ENCODE measurements at regions not wholly inside any gene's neighbourhood (a gene's known extent, or its start where the extent isn't known, plus 50 kb on each side); places are given as distances from the start of the nearest gene placed in this dataset.

DNA sequence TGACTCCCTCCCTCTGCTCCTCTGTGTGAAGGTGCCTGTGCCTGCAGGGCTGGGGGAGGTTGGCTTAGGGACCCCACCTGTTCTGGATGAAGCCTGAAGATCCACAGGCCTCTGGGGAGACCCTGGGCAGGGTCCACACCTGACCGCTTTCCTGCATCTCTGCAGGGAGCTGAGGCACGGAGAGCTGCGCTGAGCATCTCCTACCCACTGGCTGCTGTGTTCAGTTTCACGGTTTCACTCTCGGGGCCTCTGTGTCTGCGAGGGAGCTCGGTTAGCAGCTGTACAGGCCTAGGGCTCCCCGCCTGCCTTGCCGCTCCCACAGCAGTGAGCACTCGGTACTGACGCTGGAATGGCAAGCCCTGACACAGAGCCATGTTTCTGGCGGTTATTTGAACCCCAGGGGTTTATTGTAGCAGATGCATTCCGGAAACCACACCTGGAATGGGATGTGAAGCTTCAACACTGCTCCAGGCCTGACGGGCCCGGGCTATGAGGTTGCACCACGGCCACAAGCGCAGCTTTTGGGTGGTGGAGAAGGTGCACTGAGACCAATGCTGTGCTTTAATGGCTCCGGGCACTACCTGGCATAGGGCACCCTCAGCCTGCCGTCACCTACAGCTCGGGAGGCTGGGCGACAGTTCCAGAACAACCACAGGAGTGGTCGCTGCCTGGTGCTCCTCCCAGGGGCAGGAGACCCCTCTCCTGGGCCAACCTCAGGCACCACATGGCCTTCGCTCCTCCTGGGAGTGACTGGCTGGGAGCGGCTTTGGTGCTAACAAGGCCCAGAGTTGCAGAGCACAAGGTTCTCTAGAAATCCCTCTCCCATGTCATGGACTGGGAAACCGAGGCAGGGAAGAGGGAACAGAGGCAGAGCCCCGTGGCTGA, 257.9 kb downstream of the NDUFA10 start:
- Mint-ChIP-seq H3K9me3 (peaks cover 3 to 17% (median 12%) of the 10 kb centered on the region in 7 donors), H3K27ac (no peak overlapping the region), H3K4me1 (no peaks in the 10 kb centered on the region), H3K36me3 (no peaks in the 10 kb centered on the region), H3K4me3 (no peak overlapping the region), H3K27me3 (ENCODE audit: low read depth in 3 of 3) (peaks cover 5 to 21% (median 9%) of the 10 kb centered on the region in 3 donors)
- no peak overlapping the region for H3K4me3 ChIP-seq (replicated peaks in 1 of 3; ENCODE audit: low read depth in 2 of 3, low read length in 3 of 3)
- H4K20me1 ChIP-seq (ENCODE audit: insufficient read depth, low read length) = no peaks in the 10 kb centered on the region
- no peaks in the 10 kb centered on the region for H3K36me3 ChIP-seq (replicated peaks in 1 of 2; ENCODE audit: control insufficient read depth in 1 of 2, insufficient read depth in 2 of 2, low read length in 2 of 2)
- H3K4me1 ChIP-seq (ENCODE audit: control insufficient read depth in 1 of 2, insufficient read depth in 2 of 2, low read length in 2 of 2) = no peaks in the 10 kb centered on the region
- no peak for DNase-seq
- peaks cover 13 to 16% of the 10 kb centered on the region in 2 donors for H3K9me3 ChIP-seq (replicated peaks in 1 of 2; ENCODE audit: control insufficient read depth in 1 of 2, insufficient read depth in 1 of 2, low read length in 2 of 2)
- intact Hi-C loops (cut with micrococcal nuclease) = no loop called here
- H3K27me3 ChIP-seq (ENCODE audit: control insufficient read depth in 2 of 2, insufficient read depth in 2 of 2, low read length in 2 of 2) = no peaks in the 10 kb centered on the region
- WGBS (ENCODE audit: insufficient coverage) = 97% methylated on average over 23 of the region's 26 CpGs
- no peaks in the 10 kb centered on the region for H3K79me2 ChIP-seq (ENCODE audit: insufficient read depth, low read length)
- TF ChIP-seq CTCF (IDR thresholded peaks at IDR 0.05) = no peak
- H2AFZ ChIP-seq (ENCODE audit: insufficient read depth, low read depth, low read length, poor library complexity, severe bottlenecking) = no peak overlapping the region
- H3K4me2 ChIP-seq (replicated peaks; ENCODE audit: extremely low read depth, low read length, poor library complexity, severe bottlenecking) = no peak overlapping the region
- H3K27ac ChIP-seq (ENCODE audit: low read depth in 1 of 2, low read length in 2 of 2) = no peak overlapping the region
- H3K9ac ChIP-seq (ENCODE audit: insufficient read depth, low read length, poor library complexity, severe bottlenecking) = no peak overlapping the region

- Histone ChIP-seq H3K9ac (ENCODE audit: insufficient read depth, low read length, poor library complexity, severe bottlenecking) (no peak overlapping the region), H3K4me1 (ENCODE audit: control insufficient read depth in 1 of 2, insufficient read depth in 2 of 2, low read length in 2 of 2) (no peaks in the 10 kb centered on the region), H3K4me3 (replicated peaks in 1 of 3; ENCODE audit: low read depth in 2 of 3, low read length in 3 of 3) (no peak overlapping the region), H3K27ac (ENCODE audit: low read depth in 1 of 2, low read length in 2 of 2) (no peak overlapping the region), H3K9me3 (replicated peaks in 1 of 2; ENCODE audit: control insufficient read depth in 1 of 2, insufficient read depth in 1 of 2, low read length in 2 of 2) (peaks cover 2 to 15% of the 10 kb centered on the region in 2 donors), H3K4me2 (replicated peaks; ENCODE audit: extremely low read depth, low read length, poor library complexity, severe bottlenecking) (no peak overlapping the region), H2AFZ (ENCODE audit: insufficient read depth, low read depth, low read length, poor library complexity, severe bottlenecking) (no peak overlapping the region), H4K20me1 (ENCODE audit: insufficient read depth, low read length) (no peaks in the 10 kb centered on the region), H3K79me2 (ENCODE audit: insufficient read depth, low read length) (no peaks in the 10 kb centered on the region), H3K36me3 (replicated peaks in 1 of 2; ENCODE audit: control insufficient read depth in 1 of 2, insufficient read depth in 2 of 2, low read length in 2 of 2) (no peaks in the 10 kb centered on the region), H3K27me3 (ENCODE audit: control insufficient read depth in 2 of 2, insufficient read depth in 2 of 2, low read length in 2 of 2) (peaks cover 0 to 2% of the 10 kb centered on the region in 2 donors)
- no peak for DNase-seq
- H3K4me3 Mint-ChIP-seq = no peak overlapping the region
- TF ChIP-seq CTCF (IDR thresholded peaks at IDR 0.05) = no peak
- peaks cover 1 to 13% (median 3%) of the 10 kb centered on the region in 7 donors for H3K9me3 Mint-ChIP-seq
- intact Hi-C loops (cut with micrococcal nuclease) = no loop called here
- H3K4me1 Mint-ChIP-seq = no peaks in the 10 kb centered on the region
- WGBS (ENCODE audit: insufficient coverage) = 93% methylated on average over 9 of the region's 12 CpGs
- H3K36me3 Mint-ChIP-seq = no peaks in the 10 kb centered on the region
- H3K27me3 Mint-ChIP-seq (ENCODE audit: low read depth in 3 of 3) = peaks cover 5 to 19% (median 9%) of the 10 kb centered on the region in 3 donors
- H3K27ac Mint-ChIP-seq = no peak overlapping the region
Measured at GRCh38 chr2:239765911-239766310, 259.2 kb downstream of the NDUFA10 start.
